HL-60 (cell line): ENCODE measurements at regions not wholly inside any gene's neighbourhood (a gene's known extent, or its start where the extent isn't known, plus 50 kb on each side); places are given as distances from the start of the nearest gene placed in this dataset.

Experiments used
- CTCF ChIP-seq: IDR thresholded peaks from one replicate; pipeline ENCODE4 v1.5.1; 2011; ENCODE audit warnings: low read length, control low read depth, inconsistent platforms; ENCODE audit not compliant: insufficient read depth
- GABPA ChIP-seq: IDR thresholded peaks from 2 replicates; pipeline ENCODE4 v1.6.1; 2012; ENCODE audit warnings: low read depth
- POLR2AphosphoS5 ChIP-seq: IDR thresholded peaks from 2 replicates; pipeline ENCODE4 v1.6.1; 2012; ENCODE audit warnings: low read depth
- REST ChIP-seq: IDR thresholded peaks from 2 replicates; pipeline ENCODE4 v1.6.1; 2012; ENCODE audit warnings: low read depth; ENCODE audit not compliant: insufficient replicate concordance

- no peak for TF ChIP-seq CTCF
- TF ChIP-seq REST = no peak
- no peak for TF ChIP-seq POLR2AphosphoS5
- no peak for TF ChIP-seq GABPA
Measured at GRCh38 chr4:92175250-92175649, 128.5 kb upstream of the GRID2 start.
